HG03039 (cell line): ENCODE measurements at regions not wholly inside any gene's neighbourhood (a gene's known extent, or its start where the extent isn't known, plus 50 kb on each side); places are given as distances from the start of the nearest gene placed in this dataset.

ENCODE experiments used
- ATAC-seq: cut with Tn5 transposase; IDR thresholded peaks from one replicate; pipeline ENCODE4 v1.9.1; 2021; ENCODE audit warnings: mild to moderate bottlenecking, moderate library complexity; ENCODE audit not compliant: unreplicated experiment

- no peak for ATAC-seq
Measured at GRCh38 chr5:93076096-93076495, 504.9 kb downstream of the NR2F1-AS1 start.

- ATAC-seq = no peak
Measured at GRCh38 chr5:93073547-93073946, 507.5 kb downstream of the NR2F1-AS1 start.

GRCh38 chr5:93072831-93073459 lies 508.1 kb downstream of the NR2F1-AS1 start:
- no peak for ATAC-seq

- no peak for ATAC-seq
Measured at GRCh38 chr5:93071710-93072109, 509.3 kb downstream of the NR2F1-AS1 start.

- no peak for ATAC-seq
Measured at GRCh38 chr5:93070938-93071337, 510.1 kb downstream of the NR2F1-AS1 start.

GRCh38 chr5:93069276-93069675 lies 511.7 kb downstream of the NR2F1-AS1 start:
- no peak for ATAC-seq

GRCh38 chr5:93062548-93062947 lies 518.5 kb downstream of the NR2F1-AS1 start:
- no peak for ATAC-seq

GRCh38 chr5:93058309-93058708 lies 522.7 kb downstream of the NR2F1-AS1 start:
- no peak for ATAC-seq

GRCh38 chr5:93057311-93057710 lies 523.7 kb downstream of the NR2F1-AS1 start:
- no peak for ATAC-seq

- ATAC-seq = no peak
Measured at GRCh38 chr5:93055971-93056370, 525.0 kb downstream of the NR2F1-AS1 start.

- ATAC-seq = no peak
Measured at GRCh38 chr5:93055561-93055960, 525.5 kb downstream of the NR2F1-AS1 start.

- no peak for ATAC-seq
Measured at GRCh38 chr5:93054424-93055163, 526.4 kb downstream of the NR2F1-AS1 start.

GRCh38 chr5:93053825-93054224 lies 527.2 kb downstream of the NR2F1-AS1 start:
- no peak for ATAC-seq

- ATAC-seq = no peak
Measured at GRCh38 chr5:93048858-93049257, 532.2 kb downstream of the NR2F1-AS1 start.

GRCh38 chr5:93044859-93045666 lies 536.0 kb downstream of the NR2F1-AS1 start:
- ATAC-seq = no peak

- ATAC-seq = no peak
Measured at GRCh38 chr5:93039888-93040287, 541.1 kb downstream of the NR2F1-AS1 start.

GRCh38 chr5:93034621-93035590 lies 546.1 kb downstream of the NR2F1-AS1 start:
- ATAC-seq = no peak

- no peak for ATAC-seq
Measured at GRCh38 chr5:93022796-93023447, 558.1 kb downstream of the NR2F1-AS1 start.

- ATAC-seq = no peak
Measured at GRCh38 chr5:93022211-93022610, 558.8 kb downstream of the NR2F1-AS1 start.

- ATAC-seq = no peak
Measured at GRCh38 chr5:93019896-93020295, 561.1 kb downstream of the NR2F1-AS1 start.
